ENCODE measurements at regions not wholly inside any gene's neighbourhood (a gene's known extent, or its start where the extent isn't known, plus 50 kb on each side); places are given as distances from the start of the nearest gene placed in this dataset.
"Not testable (repeated sequence)": the region's sequence is repeated elsewhere in the genome, so short reads cannot be mapped to it uniquely, and the experiment has no call there.

DNA sequence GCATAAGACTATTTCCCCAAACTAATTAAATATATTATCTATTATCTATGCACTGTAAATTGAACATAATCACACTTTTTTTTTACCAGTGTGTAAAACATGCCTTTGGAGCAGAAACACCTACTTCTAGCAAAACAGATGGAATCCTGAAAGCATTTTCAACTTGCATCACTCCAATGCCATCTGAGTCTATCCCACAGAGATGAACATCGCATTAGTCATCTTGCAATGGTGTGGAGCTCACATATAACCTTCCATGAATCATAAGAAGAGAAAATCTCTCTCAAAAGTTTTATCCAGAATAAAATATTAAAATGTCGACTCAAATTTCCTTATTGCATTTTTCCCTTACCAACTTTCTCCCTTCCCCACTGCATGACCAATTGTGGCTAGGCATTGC lies 406.7 kb upstream of the ACTRT1 start:
- H3K27ac Mint-ChIP-seq = no peak overlapping the region

DNA sequence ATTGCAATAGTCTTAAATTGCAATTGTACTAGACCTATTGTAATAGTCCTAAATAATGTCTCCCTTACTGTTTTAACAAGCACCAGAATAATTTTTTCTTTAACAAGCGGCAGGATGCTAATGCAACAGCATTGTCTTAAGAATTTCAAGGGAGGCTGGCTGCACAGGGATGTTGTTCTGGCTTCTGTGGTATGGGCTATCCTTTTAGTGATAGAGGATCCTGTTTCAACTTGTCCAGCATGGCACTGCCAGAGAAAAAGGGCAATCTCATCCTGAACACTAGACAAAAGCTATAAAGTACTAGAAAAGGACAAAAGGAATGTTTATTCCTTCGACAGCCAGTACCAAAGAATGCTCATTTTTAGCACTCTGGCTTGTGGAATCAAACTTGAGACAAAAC lies 405.5 kb upstream of the ACTRT1 start:
- no peaks in the 10 kb centered on the region for H3K36me3 Mint-ChIP-seq
- no peak overlapping the region for H3K27ac Mint-ChIP-seq
- no peak overlapping the region for H3K4me3 Mint-ChIP-seq

More for the DNA sequence above, 406.7 kb upstream of the ACTRT1 start:
- no peak for DNase-seq
- Mint-ChIP-seq H3K4me1 (no peaks in the 10 kb centered on the region), H3K36me3 (no peaks in the 10 kb centered on the region), H3K27me3 (ENCODE audit: low read depth in 3 of 3) (peaks cover 0 to 4% (median 1%) of the 10 kb centered on the region in 3 donors), H3K4me3 (no peak overlapping the region), H3K9me3 (peaks cover 0 to 5% (median 1%) of the 10 kb centered on the region in 6 donors)

DNA sequence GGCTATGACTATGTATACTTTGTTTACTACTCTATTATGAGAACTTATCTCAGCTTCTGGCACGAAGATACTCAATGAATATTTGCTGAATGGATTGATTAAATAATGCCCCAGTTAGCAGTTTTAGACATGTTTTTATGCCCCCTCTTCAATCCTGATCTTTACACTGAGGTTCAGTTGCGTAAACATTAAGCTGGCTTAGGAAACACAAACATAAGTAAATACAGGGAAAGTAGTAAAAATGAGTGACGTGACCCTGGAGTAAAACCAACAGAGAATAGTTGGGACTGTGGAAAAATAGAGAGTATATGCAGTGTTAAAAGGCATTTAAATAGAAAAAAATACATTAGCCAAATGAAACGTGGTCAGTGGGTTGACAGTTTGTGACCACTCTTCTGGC lies 387.0 kb upstream of the ACTRT1 start:
- H3K36me3 Mint-ChIP-seq = no peaks in the 10 kb centered on the region
- peaks cover 0 to 1% (median 0%) of the 10 kb centered on the region in 3 donors for H3K27me3 Mint-ChIP-seq (ENCODE audit: low read depth in 3 of 3)
- no peak overlapping the region for H3K4me3 Mint-ChIP-seq
- no peak overlapping the region for H3K27ac Mint-ChIP-seq
- H3K4me1 Mint-ChIP-seq = no peaks in the 10 kb centered on the region
- DNase-seq = no peak
- peaks cover 0 to 5% (median 0%) of the 10 kb centered on the region in 6 donors for H3K9me3 Mint-ChIP-seq

More for the DNA sequence above, 405.5 kb upstream of the ACTRT1 start:
- H3K4me1 Mint-ChIP-seq = no peaks in the 10 kb centered on the region
- H3K9me3 Mint-ChIP-seq = peaks cover 0 to 5% (median 1%) of the 10 kb centered on the region in 6 donors
- peaks cover 0 to 4% (median 1%) of the 10 kb centered on the region in 3 donors for H3K27me3 Mint-ChIP-seq (ENCODE audit: low read depth in 3 of 3)
- DNase-seq = no peak

DNA sequence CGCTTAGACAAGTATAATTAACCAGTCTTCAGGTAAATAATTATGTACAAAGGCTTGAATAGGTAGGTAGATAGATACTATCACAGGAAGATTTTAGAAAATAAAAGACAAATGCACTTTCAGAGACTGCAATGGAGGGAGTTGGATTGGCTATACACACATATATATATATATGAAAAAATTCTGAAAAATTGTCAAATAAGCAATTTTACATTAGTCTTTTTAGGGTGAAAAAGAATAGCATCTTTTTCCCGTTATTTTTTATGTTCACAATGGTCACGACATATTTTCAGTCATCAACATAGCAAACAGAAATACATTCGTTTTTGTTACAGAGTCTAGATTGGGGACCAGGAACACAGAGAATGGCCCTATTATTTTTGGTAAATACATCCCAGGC lies 385.9 kb upstream of the ACTRT1 start:
- Mint-ChIP-seq H3K9me3 (peaks cover 0 to 5% (median 0%) of the 10 kb centered on the region in 6 donors), H3K4me3 (no peak overlapping the region), H3K36me3 (no peaks in the 10 kb centered on the region), H3K27me3 (ENCODE audit: low read depth in 3 of 3) (peaks cover 0 to 1% (median 0%) of the 10 kb centered on the region in 3 donors), H3K4me1 (no peaks in the 10 kb centered on the region), H3K27ac (no peak overlapping the region)
- no peak for DNase-seq

DNA sequence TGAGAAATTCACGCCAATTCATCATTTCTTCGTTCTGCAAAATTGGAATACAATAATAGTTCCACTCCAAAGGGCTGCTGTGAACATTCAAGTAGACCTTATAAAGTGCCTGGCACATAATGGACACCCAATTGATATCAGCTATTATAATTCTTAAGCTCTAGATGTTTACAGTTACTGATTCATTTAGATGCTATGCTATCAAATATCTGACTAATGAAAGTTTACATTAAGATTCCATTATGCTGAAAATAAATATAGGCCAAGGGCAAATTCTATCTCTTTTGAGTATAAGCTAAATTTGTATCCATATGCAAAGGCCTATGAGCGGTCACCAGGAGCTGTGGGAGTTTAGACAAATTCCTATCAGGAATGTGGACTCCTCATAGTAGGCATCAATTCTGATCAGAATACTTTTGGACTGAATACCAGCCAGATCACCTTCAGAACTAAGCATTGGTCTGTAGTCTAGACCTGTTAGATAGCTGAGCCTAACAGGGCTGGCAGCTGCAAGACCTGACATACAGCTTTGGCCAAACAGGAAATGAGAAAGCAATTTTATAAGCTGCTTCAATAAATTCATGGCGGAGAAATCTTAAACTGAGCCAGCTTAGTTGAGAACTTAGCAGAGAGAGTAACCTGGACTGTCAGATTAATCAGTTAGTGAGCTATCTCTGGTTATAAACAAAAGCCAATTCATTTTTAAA lies 384.3 kb upstream of the ACTRT1 start:
- no peak for DNase-seq
- Mint-ChIP-seq H3K4me1 (no peaks in the 10 kb centered on the region), H3K9me3 (peaks cover 0 to 5% (median 0%) of the 10 kb centered on the region in 6 donors), H3K27me3 (ENCODE audit: low read depth in 3 of 3) (peaks cover 0 to 1% (median 1%) of the 10 kb centered on the region in 3 donors), H3K27ac (no peak overlapping the region), H3K4me3 (no peak overlapping the region), H3K36me3 (no peaks in the 10 kb centered on the region)

DNA sequence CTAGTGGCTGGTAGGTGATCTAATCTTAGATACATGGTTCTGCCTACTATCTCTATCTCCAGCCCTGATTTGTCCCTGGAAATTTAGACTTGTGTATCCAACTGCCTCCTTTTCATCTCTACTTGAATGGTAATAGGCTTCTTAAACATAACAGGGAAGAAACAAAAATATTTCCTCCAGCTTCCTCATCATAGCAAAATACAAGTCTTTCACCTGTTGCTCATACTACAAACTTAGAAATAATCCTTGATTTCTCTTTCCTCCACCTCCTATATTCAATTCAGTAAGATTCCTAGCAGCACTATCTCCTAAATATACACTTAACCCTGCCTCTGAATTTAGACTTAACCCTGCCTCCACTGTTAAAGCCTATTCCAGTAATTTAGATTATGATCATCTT lies 373.3 kb upstream of the ACTRT1 start:
- no peak for DNase-seq
- Mint-ChIP-seq H3K4me1 (no peaks in the 10 kb centered on the region), H3K4me3 (no peak overlapping the region), H3K27me3 (ENCODE audit: low read depth in 3 of 3) (peaks cover 0 to 6% (median 0%) of the 10 kb centered on the region in 3 donors), H3K27ac (no peak overlapping the region), H3K9me3 (peaks cover 0 to 5% (median 0%) of the 10 kb centered on the region in 6 donors), H3K36me3 (no peaks in the 10 kb centered on the region)

DNA sequence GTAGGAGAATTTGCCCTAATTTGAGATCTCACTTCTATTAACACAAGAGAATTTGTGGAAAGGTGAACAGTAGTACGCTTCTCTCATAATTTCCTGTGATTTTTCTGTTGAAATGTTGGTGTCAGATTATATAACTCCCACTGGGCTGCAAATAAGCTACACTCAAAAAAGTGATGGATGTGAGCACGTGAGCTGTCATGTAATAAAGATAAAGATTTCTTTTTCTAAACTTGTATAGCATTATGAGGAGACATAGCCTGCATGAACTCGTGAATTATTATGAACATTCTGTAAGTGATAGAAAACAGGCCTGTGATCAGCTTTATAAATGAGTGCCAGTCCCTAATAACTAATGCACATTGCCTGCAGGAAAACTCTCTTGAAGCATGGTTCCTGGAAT lies 356.6 kb upstream of the ACTRT1 start:
- Mint-ChIP-seq H3K27ac (no peak overlapping the region), H3K27me3 (ENCODE audit: low read depth in 3 of 3) (peaks cover 0 to 4% (median 3%) of the 10 kb centered on the region in 3 donors), H3K36me3 (no peaks in the 10 kb centered on the region), H3K4me3 (no peak overlapping the region), H3K4me1 (no peaks in the 10 kb centered on the region), H3K9me3 (no peaks in the 10 kb centered on the region)
- DNase-seq = no peak

DNA sequence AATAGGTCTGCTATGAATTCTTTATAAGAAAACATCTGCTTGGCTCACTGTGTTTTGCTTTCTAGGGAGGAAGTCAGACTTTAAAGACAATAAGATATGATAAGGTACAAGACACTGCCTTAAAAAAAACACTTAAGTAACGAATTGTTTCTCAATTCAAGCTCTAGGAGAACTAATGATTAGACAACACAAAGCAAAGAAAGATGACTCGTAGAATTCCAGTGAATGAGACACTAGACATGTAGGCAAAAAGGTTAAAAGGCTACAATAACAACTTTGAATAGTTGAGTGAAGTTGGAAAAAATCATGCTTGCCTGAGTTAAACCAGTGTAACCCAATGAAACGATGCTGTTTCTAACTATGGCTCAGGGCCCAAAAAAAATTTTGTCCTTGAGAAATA lies 344.4 kb upstream of the ACTRT1 start:
- peaks cover 0 to 8% (median 0%) of the 10 kb centered on the region in 3 donors for H3K27me3 Mint-ChIP-seq (ENCODE audit: low read depth in 3 of 3)

DNA sequence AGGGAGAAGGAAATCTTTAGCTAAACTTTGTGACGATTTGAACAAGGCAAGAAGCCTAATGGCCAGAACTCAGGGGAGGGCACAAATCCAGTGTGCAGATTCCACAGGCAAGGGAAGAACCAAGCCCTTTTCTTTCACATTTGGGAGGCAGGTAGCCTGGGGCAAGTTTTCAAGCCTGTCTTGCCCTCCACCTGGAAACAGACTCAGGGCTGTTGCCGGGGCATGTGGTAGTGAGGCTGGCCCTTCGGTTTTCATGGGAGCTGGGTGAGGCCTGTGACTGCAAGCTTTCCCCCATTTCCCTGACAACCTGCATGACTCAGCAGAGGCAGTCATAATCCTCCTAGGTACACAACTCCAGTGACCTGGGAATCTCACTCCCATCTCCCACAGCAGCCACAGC lies 331.6 kb upstream of the ACTRT1 start:
- not testable (repeated sequence) for H3K27ac Mint-ChIP-seq; H3K9me3 Mint-ChIP-seq; H3K36me3 Mint-ChIP-seq; H3K27me3 Mint-ChIP-seq (ENCODE audit: low read depth in 3 of 3); H3K4me1 Mint-ChIP-seq; DNase-seq; H3K4me3 Mint-ChIP-seq

More for the DNA sequence above, 344.4 kb upstream of the ACTRT1 start:
- Mint-ChIP-seq H3K36me3 (no peaks in the 10 kb centered on the region), H3K9me3 (peaks cover 0 to 2% (median 0%) of the 10 kb centered on the region in 6 donors), H3K4me3 (no peak overlapping the region), H3K27ac (no peak overlapping the region), H3K4me1 (no peaks in the 10 kb centered on the region)
- no peak for DNase-seq

DNA sequence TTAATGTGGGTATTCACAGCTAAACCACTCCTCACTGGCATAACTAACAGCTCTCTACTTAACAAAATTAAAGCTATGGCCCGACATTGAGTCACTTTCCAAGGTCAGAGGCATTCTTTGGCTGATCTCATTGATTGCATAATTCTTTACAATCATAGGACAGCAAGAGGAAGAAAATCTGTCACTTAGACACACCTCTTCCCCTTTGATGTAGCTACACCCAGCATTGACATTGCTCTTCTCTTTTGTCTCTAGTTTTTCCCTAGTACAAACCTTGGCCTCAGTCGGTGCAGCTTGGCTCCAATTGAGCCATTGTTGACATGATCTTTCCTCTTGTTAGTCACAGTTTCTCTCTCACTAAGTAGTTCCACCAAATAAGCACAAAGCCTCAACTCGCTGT lies 313.3 kb upstream of the ACTRT1 start:
- Mint-ChIP-seq H3K9me3 (peaks cover 0 to 2% (median 0%) of the 10 kb centered on the region in 6 donors), H3K4me1 (no peaks in the 10 kb centered on the region), H3K4me3 (no peak overlapping the region), H3K27ac (no peak overlapping the region), H3K36me3 (no peaks in the 10 kb centered on the region), H3K27me3 (ENCODE audit: low read depth in 3 of 3) (no peaks in the 10 kb centered on the region)
- no peak for DNase-seq

DNA sequence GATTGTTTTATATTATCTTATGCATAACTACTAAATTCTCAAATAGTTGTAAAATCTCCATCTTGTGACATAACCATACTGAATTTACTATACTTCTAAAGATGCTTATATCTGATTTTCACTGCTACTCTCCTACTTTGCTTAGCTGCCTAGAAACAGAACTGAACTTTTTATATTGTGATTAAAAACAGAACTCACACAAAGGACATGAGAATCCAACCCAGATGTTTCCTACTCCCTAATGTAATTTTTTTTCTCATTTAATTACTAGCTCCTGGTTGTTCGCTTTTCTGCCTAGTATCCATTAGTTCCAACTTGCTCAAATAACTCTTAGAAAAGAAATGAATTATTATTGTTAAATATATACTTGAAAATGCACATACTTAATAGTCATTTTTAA lies 283.5 kb upstream of the ACTRT1 start:
- Mint-ChIP-seq H3K27ac (no peak overlapping the region), H3K27me3 (ENCODE audit: low read depth in 3 of 3) (peaks cover 0 to 3% (median 2%) of the 10 kb centered on the region in 3 donors), H3K4me3 (no peak overlapping the region), H3K9me3 (peaks cover 0 to 8% (median 1%) of the 10 kb centered on the region in 6 donors), H3K4me1 (no peaks in the 10 kb centered on the region), H3K36me3 (no peaks in the 10 kb centered on the region)
- no peak for DNase-seq

DNA sequence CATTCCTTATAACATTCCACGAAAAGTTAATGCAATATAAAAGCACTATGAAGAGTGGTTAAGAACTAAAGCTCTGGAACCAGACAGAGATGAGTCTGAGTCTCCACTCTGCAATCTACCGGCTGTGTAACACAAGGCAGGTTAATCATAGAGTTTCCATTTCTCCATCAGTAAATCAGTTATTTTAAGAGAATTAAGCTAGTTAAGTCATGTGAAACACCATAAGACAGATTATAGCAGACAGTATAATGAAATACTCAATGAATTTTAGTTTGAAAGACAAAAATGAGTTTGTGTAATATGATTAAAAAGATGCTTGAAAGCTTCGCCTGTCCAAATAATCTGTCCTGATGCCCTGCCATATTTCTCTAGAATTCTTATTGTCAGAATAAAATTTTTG lies 282.6 kb upstream of the ACTRT1 start:
- Mint-ChIP-seq H3K4me1 (no peaks in the 10 kb centered on the region), H3K27ac (no peak overlapping the region), H3K9me3 (peaks cover 0 to 8% (median 1%) of the 10 kb centered on the region in 6 donors), H3K4me3 (no peak overlapping the region), H3K27me3 (ENCODE audit: low read depth in 3 of 3) (peaks cover 0 to 3% (median 2%) of the 10 kb centered on the region in 3 donors), H3K36me3 (no peaks in the 10 kb centered on the region)
- DNase-seq = no peak

DNA sequence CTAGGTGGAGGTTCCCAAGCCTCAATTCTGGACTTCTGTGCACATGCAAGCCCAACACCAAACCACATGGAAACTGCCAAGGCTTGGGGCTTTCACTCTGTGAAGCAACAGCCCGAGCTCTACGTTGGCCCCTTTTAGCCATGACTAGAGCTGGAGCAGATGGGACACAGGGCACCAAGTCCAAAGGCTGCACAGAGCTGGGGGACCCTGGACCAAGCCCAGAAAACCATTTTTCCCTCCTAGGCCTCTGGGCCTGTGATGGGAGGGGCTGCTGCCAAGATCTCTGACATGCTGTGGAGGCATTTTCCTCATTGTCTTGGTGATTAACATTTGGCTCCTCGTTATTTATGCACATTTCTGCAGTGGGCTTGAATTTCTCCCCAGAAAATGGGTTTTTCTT lies 258.7 kb upstream of the ACTRT1 start:
- no peak for DNase-seq

DNA sequence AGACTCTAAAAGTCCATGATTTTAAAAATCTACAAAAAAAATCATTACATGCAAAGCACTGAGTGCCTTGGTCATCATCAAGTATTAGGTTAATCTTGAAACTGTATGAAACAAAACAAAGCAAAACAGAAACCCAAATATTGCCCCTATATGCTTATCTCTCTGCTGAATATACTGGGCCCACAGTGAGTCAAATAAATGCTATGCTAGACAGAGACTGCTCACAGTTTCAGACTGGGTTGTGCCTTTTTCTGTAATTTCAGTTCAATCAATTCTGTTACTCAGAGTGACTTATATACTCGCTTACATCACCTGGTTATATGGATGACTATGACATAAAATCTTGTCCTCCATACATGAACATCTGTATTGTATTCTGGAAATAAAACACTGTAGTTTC lies 257.1 kb upstream of the ACTRT1 start:
- Mint-ChIP-seq H3K4me1 (no peaks in the 10 kb centered on the region), H3K4me3 (no peak overlapping the region), H3K27ac (no peak overlapping the region), H3K9me3 (peaks cover 0 to 5% (median 4%) of the 10 kb centered on the region in 6 donors), H3K36me3 (no peaks in the 10 kb centered on the region), H3K27me3 (ENCODE audit: low read depth in 3 of 3) (peaks cover 0 to 2% (median 0%) of the 10 kb centered on the region in 3 donors)
- DNase-seq = no peak

More for the DNA sequence above, 258.7 kb upstream of the ACTRT1 start:
- Mint-ChIP-seq H3K27me3 (ENCODE audit: low read depth in 3 of 3) (peaks cover 0 to 3% (median 2%) of the 10 kb centered on the region in 3 donors), H3K9me3 (peaks cover 2 to 5% (median 4%) of the 10 kb centered on the region in 6 donors), H3K4me3 (no peak overlapping the region), H3K4me1 (no peaks in the 10 kb centered on the region), H3K27ac (no peak overlapping the region), H3K36me3 (no peaks in the 10 kb centered on the region)

DNA sequence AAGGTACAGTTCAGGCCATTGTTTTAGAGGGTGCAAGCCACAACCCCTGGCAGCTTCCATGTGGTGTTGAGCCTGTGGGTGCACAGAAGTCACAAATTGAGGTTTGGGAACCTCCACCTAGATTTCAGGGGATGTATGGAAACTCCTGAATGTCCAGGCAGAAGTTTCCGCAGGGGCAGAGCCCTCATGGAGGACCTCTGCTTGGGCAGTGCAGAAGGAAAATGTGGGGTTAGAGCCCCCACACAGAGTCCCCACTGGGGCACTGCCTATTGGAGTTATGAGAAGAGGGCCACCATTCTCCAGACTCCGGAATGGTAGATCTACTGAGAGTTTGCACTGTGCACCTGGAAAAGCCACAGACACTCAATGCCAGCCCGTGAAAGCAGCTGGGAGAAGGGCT lies 242.0 kb upstream of the ACTRT1 start:
- DNase-seq = no peak
- H3K9me3 Mint-ChIP-seq = peaks cover 0 to 4% (median under 1%) of the 10 kb centered on the region in 6 donors
- no peaks in the 10 kb centered on the region for H3K36me3 Mint-ChIP-seq
- H3K4me3 Mint-ChIP-seq = no peak overlapping the region
- H3K27me3 Mint-ChIP-seq (ENCODE audit: low read depth in 3 of 3) = peaks cover 1 to 8% (median 2%) of the 10 kb centered on the region in 3 donors
- no peaks in the 10 kb centered on the region for H3K4me1 Mint-ChIP-seq
- no peak overlapping the region for H3K27ac Mint-ChIP-seq

Data from immature natural killer cell (primary cell).